22Rv1 (cell line): ENCODE measurements at regions not wholly inside any gene's neighbourhood (a gene's known extent, or its start where the extent isn't known, plus 50 kb on each side); places are given as distances from the start of the nearest gene placed in this dataset.

Source experiments
- H3K27ac ChIP-seq: fragments of 450-650 bp; 2 replicates; pipeline ENCODE4 v1.5.1; 2017
- CTCF ChIP-seq: fragments of 450-650 bp; IDR thresholded peaks from 2 replicates; pipeline ENCODE4 v1.5.1; 2017; ENCODE audit warnings: mild to moderate bottlenecking
- ZFX ChIP-seq: fragments of 450-650 bp; IDR thresholded peaks from 2 replicates; pipeline ENCODE4 v1.6.1; 2017; ENCODE audit warnings: antibody characterized with exemption, borderline replicate concordance

GRCh38 chr3:117165601-117166051 lies 456.0 kb downstream of the TUSC7 start:
- TF ChIP-seq ZFX (no peak), CTCF (no peak)
- H3K27ac ChIP-seq, result no peak overlapping the region

- TF ChIP-seq CTCF, result no peak
- no peak overlapping the region for H3K27ac ChIP-seq
Observed at GRCh38 chr3:117168896-117169295, 459.3 kb downstream of the TUSC7 start.

- H3K27ac ChIP-seq, result no peak overlapping the region
- TF ChIP-seq CTCF, result no peak
- no peak for TF ChIP-seq ZFX
Observed at GRCh38 chr3:117170094-117170493, 460.5 kb downstream of the TUSC7 start.

- TF ChIP-seq ZFX (no peak), CTCF (no peak)
Observed at GRCh38 chr3:117171124-117171523, 461.5 kb downstream of the TUSC7 start.

GRCh38 chr3:117172426-117172825 lies 462.8 kb downstream of the TUSC7 start:
- no peak overlapping the region for H3K27ac ChIP-seq
- TF ChIP-seq CTCF (no peak), ZFX (no peak)

More at GRCh38 chr3:117171124-117171523, 461.5 kb downstream of the TUSC7 start:
- H3K27ac ChIP-seq, result no peak overlapping the region

- TF ChIP-seq CTCF, result no peak
- TF ChIP-seq ZFX, result no peak
- no peak overlapping the region for H3K27ac ChIP-seq
Observed at GRCh38 chr3:117181222-117181621, 471.6 kb downstream of the TUSC7 start.

- TF ChIP-seq ZFX, result no peak
- TF ChIP-seq CTCF, result no peak
- H3K27ac ChIP-seq, result no peak overlapping the region
Observed at GRCh38 chr3:117184574-117184973, 475.0 kb downstream of the TUSC7 start.
